GM23248 (cell line): ENCODE measurements at regions not wholly inside any gene's neighbourhood (a gene's known extent, or its start where the extent isn't known, plus 50 kb on each side); places are given as distances from the start of the nearest gene placed in this dataset.

Source experiments
- EZH2 ChIP-seq: fragments of 200-600 bp; sonication (generic); IDR thresholded peaks from 2 replicates; pipeline ENCODE4 v1.6.1; 2018; ENCODE audit warnings: antibody characterized with exemption, mild to moderate bottlenecking; ENCODE audit not compliant: insufficient read depth, poor library complexity, severe bottlenecking
- EZH2phosphoT487 ChIP-seq: fragments of 200-600 bp; sonication (generic); IDR thresholded peaks from 2 replicates; pipeline ENCODE4 v1.6.1; 2018; ENCODE audit warnings: antibody characterized with exemption, moderate library complexity, mild to moderate bottlenecking, low read depth; ENCODE audit not compliant: insufficient read depth

DNA sequence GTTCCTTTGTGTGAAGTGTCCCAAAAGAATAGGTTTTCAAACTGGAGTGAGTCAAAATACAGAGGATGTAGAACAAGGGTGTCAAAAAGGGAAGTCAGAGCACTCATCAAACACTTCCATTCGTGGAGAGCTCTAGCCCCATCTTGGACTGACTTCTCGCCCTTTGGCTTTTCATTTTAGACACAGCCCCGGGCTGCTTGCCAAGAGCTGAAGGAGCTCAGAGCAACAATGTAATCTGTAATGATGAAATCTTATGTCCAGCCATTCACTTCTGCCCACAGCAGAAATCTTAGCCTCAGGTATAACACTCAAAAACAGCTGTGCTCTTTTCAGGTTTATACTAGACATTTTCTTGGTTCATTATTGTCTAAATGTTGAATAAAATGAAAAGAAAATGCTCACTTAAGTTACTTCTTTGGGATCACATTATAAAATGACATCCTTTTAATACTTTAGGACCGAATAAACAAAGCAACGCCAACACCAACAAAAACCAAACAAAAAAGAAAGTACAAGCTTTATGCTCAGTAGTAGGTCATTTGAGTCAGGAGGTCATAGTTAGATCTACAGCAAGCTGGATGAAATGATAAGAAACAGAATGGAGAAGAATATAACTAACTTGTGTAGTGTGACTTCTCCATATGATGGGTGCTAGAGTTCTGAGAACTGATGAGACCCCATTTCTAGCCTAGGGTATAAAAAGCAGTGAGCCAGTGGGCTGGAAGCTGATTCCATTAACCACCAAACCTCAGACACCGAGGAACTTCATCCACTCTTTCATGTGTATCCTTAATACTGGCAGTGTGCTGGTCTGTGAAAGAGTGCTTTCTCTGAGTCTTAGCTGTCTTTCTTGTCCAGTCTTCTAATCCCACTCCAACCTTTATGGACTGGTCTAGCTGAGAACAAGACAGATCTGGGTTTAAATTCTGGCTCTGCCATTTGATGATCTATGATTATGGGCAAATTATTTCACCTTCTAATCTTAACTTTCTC lies 131.8 kb upstream of the SLC7A14 start:
- TF ChIP-seq EZH2 = no peak
- TF ChIP-seq EZH2phosphoT487 = no peak
